GM19193 (cell line): ENCODE measurements at regions not wholly inside any gene's neighbourhood (a gene's known extent, or its start where the extent isn't known, plus 50 kb on each side); places are given as distances from the start of the nearest gene placed in this dataset.

Experiments
- POLR2A ChIP-seq: IDR thresholded peaks from 4 replicates; pipeline ENCODE4 v1.6.1; 2011; ENCODE audit not compliant: insufficient read depth, insufficient read length; ENCODE audit errors: extremely low read depth

GRCh38 chr14:71654810-71655209 lies 277.4 kb upstream of the RGS6 start:
- no peak for TF ChIP-seq POLR2A

DNA sequence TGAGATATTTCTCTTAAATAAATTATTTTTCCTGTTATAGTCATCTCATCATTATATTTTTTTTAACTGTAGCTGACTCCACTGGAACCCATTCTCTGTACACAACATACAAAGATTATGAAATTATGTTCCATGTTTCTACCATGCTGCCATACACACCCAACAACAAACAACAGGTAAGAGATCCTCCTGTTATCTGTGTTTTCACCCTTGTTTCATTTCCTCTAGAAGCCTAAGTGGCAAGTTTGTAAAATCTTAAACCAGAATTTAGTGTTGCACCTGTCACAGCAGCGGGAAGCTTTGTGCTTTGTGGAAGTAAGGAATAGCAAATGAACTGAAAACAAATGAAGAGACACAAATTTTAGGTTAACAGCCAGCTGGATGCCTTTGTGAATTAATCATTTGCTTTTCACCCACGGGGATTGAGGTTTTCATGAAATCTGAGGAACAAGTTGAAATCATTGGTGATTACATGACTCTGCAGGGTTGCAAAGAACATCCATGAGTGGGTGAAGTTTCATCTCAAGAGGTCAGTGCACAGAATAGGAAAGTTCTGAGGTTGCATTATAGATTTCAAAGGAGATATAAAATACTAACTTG lies 273.9 kb upstream of the RGS6 start:
- TF ChIP-seq POLR2A, result no peak

DNA sequence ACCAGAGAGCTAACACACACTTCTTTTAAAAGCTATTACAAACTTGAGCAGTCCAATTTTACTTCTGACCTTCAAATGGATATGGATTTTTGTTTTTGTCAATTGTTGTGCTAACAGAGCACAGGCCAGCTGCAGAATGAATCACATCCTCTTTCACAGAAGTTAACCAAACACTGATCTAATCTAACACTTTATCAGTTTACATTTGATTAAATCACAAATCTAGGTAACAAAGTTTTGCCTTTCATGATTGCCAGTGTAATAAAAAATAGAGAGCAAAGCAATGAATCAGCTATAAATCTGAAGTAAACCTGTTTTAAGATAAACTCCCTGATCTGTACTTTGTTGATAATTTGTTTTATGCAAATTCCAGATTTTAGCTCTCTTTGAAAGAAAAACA lies 273.1 kb upstream of the RGS6 start:
- TF ChIP-seq POLR2A, result no peak

- no peak for TF ChIP-seq POLR2A
These were observed 270.8 kb upstream of the RGS6 start for GRCh38 chr14:71661441-71661840.

DNA sequence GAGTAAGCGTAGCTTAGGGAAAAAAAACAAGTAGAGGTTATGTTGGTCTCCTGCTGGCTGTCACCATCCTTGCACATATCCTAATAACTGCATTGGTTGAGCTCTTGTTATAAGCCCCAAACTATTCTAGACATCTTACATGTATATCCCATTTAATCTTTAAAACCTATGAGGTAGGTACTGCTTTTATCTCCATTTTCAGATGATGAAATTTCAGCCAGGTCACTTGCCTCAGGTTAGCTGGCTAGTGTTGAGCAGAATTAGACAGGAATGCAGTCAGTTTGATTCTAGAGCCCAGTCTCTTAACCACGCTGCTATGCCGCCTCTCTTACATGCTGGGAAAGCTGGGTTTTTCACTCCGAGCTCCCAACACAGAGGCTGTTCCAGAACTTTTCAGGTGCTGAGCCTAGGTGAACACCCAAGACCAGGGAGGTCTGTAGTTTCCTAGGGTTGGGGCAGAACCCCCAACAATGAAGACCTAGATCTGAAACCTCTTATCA lies 269.9 kb upstream of the RGS6 start:
- no peak for TF ChIP-seq POLR2A

DNA sequence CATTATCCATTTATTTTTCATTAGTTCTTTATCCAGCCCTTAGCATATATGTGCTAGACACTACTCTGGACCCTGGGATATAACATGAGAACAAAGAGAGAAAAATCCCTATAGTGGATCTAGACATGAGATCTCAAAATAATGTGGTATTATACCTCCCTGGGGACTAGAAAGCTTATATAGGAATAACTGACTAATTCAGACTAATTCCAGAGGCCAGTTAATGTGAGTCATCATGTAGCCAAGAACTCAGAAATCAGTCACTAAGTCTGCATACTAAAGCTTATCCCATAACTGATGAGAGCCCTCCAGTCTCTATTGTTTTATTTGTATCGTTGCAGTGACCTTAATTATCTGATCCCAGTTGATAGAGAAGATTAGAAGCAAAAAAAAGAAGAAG lies 267.1 kb upstream of the RGS6 start:
- no peak for TF ChIP-seq POLR2A

DNA sequence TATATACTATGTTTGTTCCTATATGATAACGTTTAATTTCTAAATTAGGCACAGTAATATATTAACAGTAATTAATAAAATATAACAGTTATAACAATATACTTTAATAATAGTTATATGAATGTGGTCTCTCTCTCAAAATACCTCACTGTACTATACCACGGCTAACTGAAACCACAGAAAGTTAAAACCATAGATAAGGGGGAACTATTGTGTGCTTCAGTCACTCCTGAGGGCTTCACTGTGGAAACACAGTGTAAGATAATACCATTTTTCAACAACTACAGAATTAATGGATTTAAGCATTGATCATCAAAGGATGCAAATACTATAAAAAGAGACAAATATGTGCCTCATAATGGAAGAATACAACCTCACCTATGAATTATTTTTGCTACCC lies 266.4 kb upstream of the RGS6 start:
- TF ChIP-seq POLR2A, result no peak

DNA sequence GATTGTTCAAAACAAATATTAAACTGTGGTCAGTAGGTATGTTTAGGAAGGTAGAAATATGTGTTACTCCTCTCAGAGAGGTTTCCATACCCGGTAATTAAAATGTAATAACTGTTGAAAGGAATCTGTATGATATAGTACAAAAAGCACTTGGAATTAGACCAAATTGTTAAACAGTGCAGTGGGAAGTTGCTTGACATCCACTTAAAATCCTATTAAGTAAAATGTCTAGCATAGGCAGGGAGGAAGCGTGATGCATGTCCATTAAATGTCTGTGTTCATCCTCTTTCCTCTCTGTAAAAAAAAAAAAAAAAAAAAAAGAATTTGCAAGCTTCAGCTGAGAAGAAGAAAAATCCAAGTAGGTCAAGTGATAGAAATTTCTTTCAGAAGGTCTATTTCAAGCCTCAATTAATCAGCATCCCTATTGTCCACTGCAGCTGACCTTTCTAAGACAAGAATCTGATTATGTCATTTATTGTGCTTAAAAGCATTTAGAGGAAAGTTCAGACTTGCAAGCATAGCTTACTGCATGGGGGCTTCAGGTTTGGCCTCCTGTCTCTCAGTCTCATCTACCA lies 265.6 kb upstream of the RGS6 start:
- TF ChIP-seq POLR2A, result no peak

GRCh38 chr14:71668186-71668912 lies 263.9 kb upstream of the RGS6 start:
- no peak for TF ChIP-seq POLR2A

- TF ChIP-seq POLR2A, result no peak
These were observed 259.6 kb upstream of the RGS6 start for GRCh38 chr14:71672596-71672995.

DNA sequence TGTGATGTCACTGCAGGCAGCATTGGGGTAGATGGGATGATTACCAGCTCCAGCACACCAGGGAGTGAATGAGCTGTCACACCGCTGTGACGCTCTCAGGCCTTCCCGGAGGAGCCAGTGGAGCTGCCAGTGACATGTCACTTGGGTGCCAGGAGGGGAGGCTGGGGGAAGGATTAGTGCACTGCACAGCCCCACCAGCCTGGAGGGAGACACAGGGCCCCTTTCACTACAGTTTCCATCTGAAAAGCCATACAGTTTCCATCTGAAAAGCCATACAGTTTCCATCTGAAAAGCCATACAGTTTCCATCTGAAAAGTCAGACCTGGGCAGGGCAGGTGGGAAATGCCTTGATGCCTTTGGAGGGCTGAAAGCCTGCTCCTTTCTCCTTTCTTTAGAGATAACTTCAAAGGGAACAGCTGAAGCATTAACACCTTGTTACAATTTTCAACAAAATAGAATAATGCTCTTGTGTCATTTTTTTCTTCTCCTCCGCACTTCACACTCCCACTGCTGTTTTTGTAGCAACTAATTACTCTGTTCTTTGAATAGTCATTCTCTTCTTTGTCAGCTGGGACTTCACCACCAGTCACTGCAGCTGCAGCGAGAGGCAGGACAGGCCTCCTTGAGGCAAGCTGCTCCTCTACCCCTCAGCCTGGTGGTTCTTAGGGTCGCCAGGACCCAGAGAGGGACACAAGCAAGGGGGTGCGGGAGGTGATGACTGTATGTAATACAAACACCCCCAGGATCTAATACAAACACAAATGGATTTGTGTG lies 256.9 kb upstream of the RGS6 start:
- TF ChIP-seq POLR2A, result no peak

- no peak for TF ChIP-seq POLR2A
These were observed 256.3 kb upstream of the RGS6 start for GRCh38 chr14:71675900-71676287.

GRCh38 chr14:71680736-71681387 lies 251.4 kb upstream of the RGS6 start:
- TF ChIP-seq POLR2A, result no peak

GRCh38 chr14:71682337-71682736 lies 249.9 kb upstream of the RGS6 start:
- TF ChIP-seq POLR2A, result no peak

DNA sequence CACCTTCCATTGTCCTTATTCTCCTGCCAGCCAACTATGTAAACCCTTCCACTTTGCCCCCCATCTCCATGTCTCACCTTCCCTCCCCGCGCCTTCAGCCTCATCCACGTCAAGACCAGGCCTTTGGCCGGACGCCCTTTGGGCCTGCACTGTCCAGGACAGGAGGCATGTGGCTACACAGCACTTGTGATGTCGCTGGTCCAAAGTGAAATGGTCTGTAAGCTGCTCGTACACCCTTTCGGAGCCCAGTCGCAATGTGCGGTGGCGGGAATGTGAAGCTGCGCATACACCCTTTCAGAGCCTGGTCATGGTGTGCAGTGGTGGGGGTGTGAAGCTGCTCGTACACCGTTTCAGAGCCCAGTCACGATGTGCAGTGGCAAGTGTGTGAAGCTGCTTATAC lies 247.9 kb upstream of the RGS6 start:
- no peak for TF ChIP-seq POLR2A

DNA sequence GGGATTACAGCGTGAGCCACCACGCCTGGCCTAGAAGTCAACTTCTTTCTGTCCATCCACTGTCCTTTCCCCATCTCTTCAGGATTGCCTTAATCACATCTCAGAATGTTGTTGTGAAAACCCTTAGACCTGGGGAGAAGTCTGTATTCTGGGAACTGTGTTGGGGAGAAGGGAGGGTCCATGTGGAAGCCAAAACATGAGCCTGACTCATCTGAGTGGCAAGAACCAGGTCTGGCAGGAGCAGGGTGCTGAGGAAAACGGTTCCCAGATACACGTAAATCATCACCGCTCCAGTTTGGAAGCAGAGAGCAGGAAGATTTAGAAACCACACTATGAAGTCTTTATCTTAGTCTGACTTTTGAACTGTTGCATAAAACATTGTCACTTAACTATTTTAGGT lies 245.6 kb upstream of the RGS6 start:
- TF ChIP-seq POLR2A, result no peak
